Stimulated activated memory B cell treated with anti-CD40 and anti-IgM and Interleukin-4, amounts not matched to agents 10 μg/mL and 1 μg/mL and 100 μg/mL, for 72 hours (primary cell): ENCODE measurements at regions not wholly inside any gene's neighbourhood (a gene's known extent, or its start where the extent isn't known, plus 50 kb on each side); places are given as distances from the start of the nearest gene placed in this dataset.
"Not testable (repeated sequence)": the region's sequence is repeated elsewhere in the genome, so short reads cannot be mapped to it uniquely, and the experiment has no call there.

Experiments used
- ATAC-seq: fragments of 150-1000 bp; cut with Tn5 transposase; 2 replicates; pipeline ENCODE4 v1.10.0; 2021
- H3K27ac Mint-ChIP-seq: one replicate; pipeline ENCODE4 v1.8.0; 2022; ENCODE audit warnings: mild to moderate bottlenecking, mixed read lengths
- H3K27me3 Mint-ChIP-seq: one replicate; pipeline ENCODE4 v1.8.0; 2022; ENCODE audit warnings: mixed read lengths
- H3K36me3 Mint-ChIP-seq: one replicate; pipeline ENCODE4 v1.8.0; 2022; ENCODE audit warnings: mixed read lengths
- H3K4me1 Mint-ChIP-seq: one replicate; pipeline ENCODE4 v1.8.0; 2022; ENCODE audit warnings: mixed read lengths
- H3K4me3 Mint-ChIP-seq: one replicate; pipeline ENCODE4 v1.8.0; 2022; ENCODE audit warnings: mild to moderate bottlenecking, moderate library complexity, mixed read lengths
- H3K9me3 Mint-ChIP-seq: one replicate; pipeline ENCODE4 v1.8.0; 2022; ENCODE audit warnings: mixed read lengths

GRCh38 chr3:160081958-160082533, 93.4 kb downstream of the IL12A start:
- H3K4me1 Mint-ChIP-seq: no peaks in the 10 kb centered on the region
- ATAC-seq: no peak
- H3K9me3 Mint-ChIP-seq: peaks cover 7% of the 10 kb centered on the region

GRCh38 chr3:160084998-160085397, 96.4 kb downstream of the IL12A start:
- H3K4me1 Mint-ChIP-seq: no peaks in the 10 kb centered on the region

More at GRCh38 chr3:160081958-160082533, 93.4 kb downstream of the IL12A start:
- Mint-ChIP-seq H3K27ac (no peak overlapping the region), H3K4me3 (no peak overlapping the region), H3K36me3 (no peaks in the 10 kb centered on the region), H3K27me3 (no peaks in the 10 kb centered on the region)

GRCh38 chr3:160088492-160089137, 100.0 kb downstream of the IL12A start:
- H3K4me1 Mint-ChIP-seq: no peaks in the 10 kb centered on the region
- no peak for ATAC-seq
- H3K27ac Mint-ChIP-seq: no peak overlapping the region
- no peaks in the 10 kb centered on the region for H3K36me3 Mint-ChIP-seq
- no peaks in the 10 kb centered on the region for H3K9me3 Mint-ChIP-seq
- H3K27me3 Mint-ChIP-seq: no peaks in the 10 kb centered on the region
- no peak overlapping the region for H3K4me3 Mint-ChIP-seq

More at GRCh38 chr3:160084998-160085397, 96.4 kb downstream of the IL12A start:
- Mint-ChIP-seq H3K27ac (no peak overlapping the region), H3K27me3 (no peaks in the 10 kb centered on the region), H3K4me3 (no peak overlapping the region), H3K9me3 (peaks cover 7% of the 10 kb centered on the region), H3K36me3 (no peaks in the 10 kb centered on the region)
- ATAC-seq: no peak

GRCh38 chr3:160090653-160091052, 102.0 kb downstream of the IL12A start:
- Mint-ChIP-seq H3K27ac (no peak overlapping the region), H3K4me3 (no peak overlapping the region), H3K27me3 (no peaks in the 10 kb centered on the region), H3K36me3 (no peaks in the 10 kb centered on the region), H3K9me3 (no peaks in the 10 kb centered on the region), H3K4me1 (no peaks in the 10 kb centered on the region)
- no peak for ATAC-seq

- Mint-ChIP-seq H3K27me3 (no peaks in the 10 kb centered on the region), H3K36me3 (no peaks in the 10 kb centered on the region), H3K27ac (no peak overlapping the region), H3K9me3 (no peaks in the 10 kb centered on the region), H3K4me1 (no peaks in the 10 kb centered on the region), H3K4me3 (no peak overlapping the region)
- ATAC-seq: no peak
Measured at GRCh38 chr3:160091441-160091840, 102.8 kb downstream of the IL12A start.

GRCh38 chr3:160092760-160093159, 104.1 kb downstream of the IL12A start:
- no peaks in the 10 kb centered on the region for H3K27me3 Mint-ChIP-seq
- no peaks in the 10 kb centered on the region for H3K4me1 Mint-ChIP-seq
- no peaks in the 10 kb centered on the region for H3K36me3 Mint-ChIP-seq
- H3K9me3 Mint-ChIP-seq: no peaks in the 10 kb centered on the region
- H3K4me3 Mint-ChIP-seq: no peak overlapping the region
- no peak overlapping the region for H3K27ac Mint-ChIP-seq
- ATAC-seq: no peak

GRCh38 chr3:160094562-160094961, 105.9 kb downstream of the IL12A start:
- peaks cover 3% of the 10 kb centered on the region for H3K4me1 Mint-ChIP-seq
- no peaks in the 10 kb centered on the region for H3K27me3 Mint-ChIP-seq
- no peak overlapping the region for H3K4me3 Mint-ChIP-seq
- H3K9me3 Mint-ChIP-seq: no peaks in the 10 kb centered on the region
- no peak for ATAC-seq
- H3K36me3 Mint-ChIP-seq: no peaks in the 10 kb centered on the region
- no peak overlapping the region for H3K27ac Mint-ChIP-seq

- no peak overlapping the region for H3K4me3 Mint-ChIP-seq
- H3K4me1 Mint-ChIP-seq: peaks cover 10% of the 10 kb centered on the region
Measured at GRCh38 chr3:160097478-160097877, 108.8 kb downstream of the IL12A start.

GRCh38 chr3:160098261-160098908, 109.8 kb downstream of the IL12A start:
- Mint-ChIP-seq H3K4me3 (no peak overlapping the region), H3K9me3 (no peaks in the 10 kb centered on the region), H3K4me1 (peaks cover 10% of the 10 kb centered on the region), H3K27me3 (peaks cover 13% of the 10 kb centered on the region), H3K27ac (no peak overlapping the region), H3K36me3 (no peaks in the 10 kb centered on the region)
- no peak for ATAC-seq

More at GRCh38 chr3:160097478-160097877, 108.8 kb downstream of the IL12A start:
- Mint-ChIP-seq H3K27me3 (peaks cover 13% of the 10 kb centered on the region), H3K9me3 (no peaks in the 10 kb centered on the region), H3K36me3 (no peaks in the 10 kb centered on the region), H3K27ac (no peak overlapping the region)
- ATAC-seq: no peak

- H3K4me1 Mint-ChIP-seq: peaks cover 10% of the 10 kb centered on the region
- H3K36me3 Mint-ChIP-seq: no peaks in the 10 kb centered on the region
Measured at GRCh38 chr3:160098926-160099626, 110.4 kb downstream of the IL12A start.

GRCh38 chr3:160099834-160100233, 111.2 kb downstream of the IL12A start:
- peak; percentile 36 for ATAC-seq
- no peaks in the 10 kb centered on the region for H3K36me3 Mint-ChIP-seq
- peaks cover 13% of the 10 kb centered on the region for H3K27me3 Mint-ChIP-seq
- H3K9me3 Mint-ChIP-seq: no peaks in the 10 kb centered on the region
- peaks cover 10% of the 10 kb centered on the region for H3K4me1 Mint-ChIP-seq
- H3K4me3 Mint-ChIP-seq: no peak overlapping the region
- H3K27ac Mint-ChIP-seq: no peak overlapping the region

More at GRCh38 chr3:160098926-160099626, 110.4 kb downstream of the IL12A start:
- no peak overlapping the region for H3K4me3 Mint-ChIP-seq
- no peaks in the 10 kb centered on the region for H3K9me3 Mint-ChIP-seq
- peaks cover 13% of the 10 kb centered on the region for H3K27me3 Mint-ChIP-seq
- ATAC-seq: no peak
- H3K27ac Mint-ChIP-seq: no peak overlapping the region

- Mint-ChIP-seq H3K4me3 (no peak overlapping the region), H3K4me1 (peaks cover 10% of the 10 kb centered on the region), H3K27me3 (peaks cover 13% of the 10 kb centered on the region), H3K27ac (no peak overlapping the region), H3K9me3 (no peaks in the 10 kb centered on the region), H3K36me3 (no peaks in the 10 kb centered on the region)
- ATAC-seq: peak; percentile 66
Measured at GRCh38 chr3:160100610-160101009, 112.0 kb downstream of the IL12A start.

- not testable (repeated sequence) for H3K9me3 Mint-ChIP-seq, ATAC-seq, H3K27ac Mint-ChIP-seq, H3K4me3 Mint-ChIP-seq, H3K36me3 Mint-ChIP-seq, H3K4me1 Mint-ChIP-seq
- peaks cover 13% of the 10 kb centered on the region for H3K27me3 Mint-ChIP-seq
Measured at GRCh38 chr3:160102001-160102400, 113.4 kb downstream of the IL12A start.

- peaks cover 10% of the 10 kb centered on the region for H3K4me1 Mint-ChIP-seq
- ATAC-seq: no peak
- H3K9me3 Mint-ChIP-seq: no peaks in the 10 kb centered on the region
- no peak overlapping the region for H3K27ac Mint-ChIP-seq
- H3K27me3 Mint-ChIP-seq: peaks cover 13% of the 10 kb centered on the region
- H3K4me3 Mint-ChIP-seq: no peak overlapping the region
- H3K36me3 Mint-ChIP-seq: no peaks in the 10 kb centered on the region
Measured at GRCh38 chr3:160103397-160103796, 114.8 kb downstream of the IL12A start.

- H3K4me1 Mint-ChIP-seq: no peaks in the 10 kb centered on the region
- no peaks in the 10 kb centered on the region for H3K36me3 Mint-ChIP-seq
- H3K9me3 Mint-ChIP-seq: no peaks in the 10 kb centered on the region
- peak; percentile 46 for ATAC-seq
- H3K27ac Mint-ChIP-seq: no peak overlapping the region
- peaks cover 8% of the 10 kb centered on the region for H3K27me3 Mint-ChIP-seq
- H3K4me3 Mint-ChIP-seq: no peak overlapping the region
Measured at GRCh38 chr3:160105907-160106584, 117.4 kb downstream of the IL12A start.
